AG04450 (cell line): ENCODE measurements at regions not wholly inside any gene's neighbourhood (a gene's known extent, or its start where the extent isn't known, plus 50 kb on each side); places are given as distances from the start of the nearest gene placed in this dataset.

ENCODE experiments used
- CTCF ChIA-PET: fragments of 300-600, 350-600 bp; formaldehyde crosslinking; extraction: SDS; loops from one replicate; lab custom pipeline; 2022; ENCODE audit warnings: antibody characterized with exemption, inconsistent platforms; lab: Charles Lee
- POLR2A ChIA-PET: fragments of 350-600 bp; formaldehyde crosslinking; extraction: SDS; loops from one replicate; lab custom pipeline; 2021; ENCODE audit warnings: antibody characterized with exemption, inconsistent platforms; lab: Yijun Ruan, JAX
- DNase-seq: peaks from one replicate; pipeline ENCODE4 v3.0.0-alpha.2; 2011; ENCODE audit warnings: low read depth, low spot score
- H3K27ac ChIP-seq: one replicate; pipeline ENCODE4 v1.5.1; 2012; ENCODE audit warnings: low read depth, low read length, control low read depth
- H3K27me3 ChIP-seq: one replicate; pipeline ENCODE4 v1.6.0; 2012; ENCODE audit warnings: low read length; ENCODE audit not compliant: control insufficient read depth, insufficient read depth
- H3K4me3 ChIP-seq: 2 replicates; pipeline ENCODE4 v1.5.1; 2011; ENCODE audit warnings: mild to moderate bottlenecking, low read depth, low read length, control low read depth
- H3K9me3 ChIP-seq: 2 replicates; pipeline ENCODE4 v1.5.1; 2012; ENCODE audit warnings: low read length; ENCODE audit not compliant: control insufficient read depth, insufficient read depth
- CTCF ChIP-seq: IDR thresholded peaks from 2 replicates; pipeline ENCODE4 v1.5.1; 2011; ENCODE audit warnings: low read depth, low read length, control low read depth, inconsistent platforms

- Histone ChIP-seq H3K27ac (no peak overlapping the region), H3K4me3 (no peak overlapping the region), H3K9me3 (no peaks in the 10 kb centered on the region), H3K27me3 (no peaks in the 10 kb centered on the region)
- TF ChIP-seq CTCF = no peak
- ChIA-PET CTCF (interaction anchor here (0.6 kb wide), 1 partner anchor 1283 kb away, joined by 3 read pairs; no protein-coding TSS in a partner anchor), POLR2A (no interaction called here)
- no peak for DNase-seq
Observed at GRCh38 chr3:176755552-176755951, 441.7 kb downstream of the TBL1XR1 start.

GRCh38 chr3:176741664-176742047, 455.6 kb downstream of the TBL1XR1 start:
- no peaks in the 10 kb centered on the region for H3K9me3 ChIP-seq
- no peak overlapping the region for H3K27ac ChIP-seq
- TF ChIP-seq CTCF = no peak

GRCh38 chr3:176740906-176741663, 456.2 kb downstream of the TBL1XR1 start:
- no peak for TF ChIP-seq CTCF
- POLR2A ChIA-PET = no interaction called here
- CTCF ChIA-PET = no interaction called here
- H3K4me3 ChIP-seq = no peak overlapping the region
- H3K27ac ChIP-seq = no peak overlapping the region
- no peaks in the 10 kb centered on the region for H3K27me3 ChIP-seq
- DNase-seq = no peak
- no peaks in the 10 kb centered on the region for H3K9me3 ChIP-seq

More at GRCh38 chr3:176741664-176742047, 455.6 kb downstream of the TBL1XR1 start:
- CTCF ChIA-PET = no interaction called here
- Histone ChIP-seq H3K27me3 (no peaks in the 10 kb centered on the region), H3K4me3 (no peak overlapping the region)
- DNase-seq = no peak
- POLR2A ChIA-PET = no interaction called here

GRCh38 chr3:176739159-176739558, 458.1 kb downstream of the TBL1XR1 start:
- CTCF ChIA-PET = no interaction called here
- 0 out of 2 replicates have a peak, but pooled peaks have one; percentile 5 for TF ChIP-seq CTCF
- no peaks in the 10 kb centered on the region for H3K9me3 ChIP-seq
- H3K27ac ChIP-seq = no peak overlapping the region
- POLR2A ChIA-PET = no interaction called here
- no peak overlapping the region for H3K4me3 ChIP-seq
- no peaks in the 10 kb centered on the region for H3K27me3 ChIP-seq
- DNase-seq = no peak

- POLR2A ChIA-PET = no interaction called here
- Histone ChIP-seq H3K4me3 (no peak overlapping the region), H3K9me3 (no peaks in the 10 kb centered on the region), H3K27ac (no peak overlapping the region), H3K27me3 (no peaks in the 10 kb centered on the region)
- no peak for DNase-seq
- CTCF ChIA-PET = no interaction called here
- TF ChIP-seq CTCF = no peak
Observed at GRCh38 chr3:176737480-176738110, 459.7 kb downstream of the TBL1XR1 start.
